Central memory CD4-positive, alpha-beta T cell (primary cell): ENCODE measurements at regions not wholly inside any gene's neighbourhood (a gene's known extent, or its start where the extent isn't known, plus 50 kb on each side); places are given as distances from the start of the nearest gene placed in this dataset.
"Not testable (repeated sequence)": the region's sequence is repeated elsewhere in the genome, so short reads cannot be mapped to it uniquely, and the experiment has no call there.

Experiments
- DNase-seq: peaks from one replicate; pipeline ENCODE4 v3.0.0; 2022

DNA sequence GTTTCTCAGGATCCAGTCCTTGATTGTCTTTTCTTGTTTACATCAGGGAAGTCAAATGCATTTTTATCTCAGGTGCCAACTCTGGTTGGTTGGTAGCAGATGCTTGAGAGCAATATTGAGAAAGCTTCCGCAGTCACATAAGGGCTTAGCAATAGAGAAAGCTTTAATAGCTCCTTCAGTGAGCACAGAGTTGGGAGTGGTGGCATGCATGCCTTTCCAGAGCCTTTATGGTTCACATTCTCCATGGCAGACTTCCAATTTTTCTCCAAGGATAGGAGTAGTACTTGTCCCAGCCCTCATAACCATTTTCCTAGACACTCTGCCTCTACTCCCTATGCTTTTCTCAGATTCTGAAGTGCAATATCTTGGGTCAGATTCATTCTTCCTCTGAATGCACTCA is 280.4 kb downstream of the AEBP2 start:
- DNase-seq, result no peak

GRCh38 chr12:19726122-19726521 is 286.8 kb downstream of the AEBP2 start:
- DNase-seq, result no peak

DNA sequence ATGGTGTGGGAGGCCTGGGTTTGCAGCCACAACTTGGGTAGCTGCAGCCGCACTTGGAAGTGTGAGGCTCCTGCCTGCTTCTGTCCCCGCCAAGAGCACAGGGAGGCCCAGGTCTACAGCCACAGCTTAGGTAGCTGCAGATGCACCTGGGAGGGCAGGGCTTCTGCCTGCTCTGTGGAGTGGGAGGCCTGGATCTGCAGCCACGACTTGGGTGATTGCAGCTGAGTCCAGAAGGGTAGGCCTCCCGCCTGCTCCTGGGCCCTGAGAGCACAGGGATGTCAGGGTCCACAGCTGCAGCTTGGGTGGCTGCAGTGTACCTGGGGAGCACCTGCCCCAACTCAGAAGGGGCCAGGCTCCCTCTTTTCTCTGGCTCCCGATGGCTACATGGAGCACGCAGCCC is 287.3 kb downstream of the AEBP2 start:
- no peak for DNase-seq

GRCh38 chr12:19737019-19737418 is 297.7 kb downstream of the AEBP2 start:
- DNase-seq, result no peak

GRCh38 chr12:19739195-19739776 is 300.0 kb downstream of the AEBP2 start:
- peak; percentile 9 for DNase-seq

GRCh38 chr12:19740472-19741131 is 301.3 kb downstream of the AEBP2 start:
- DNase-seq, result no peak

DNA sequence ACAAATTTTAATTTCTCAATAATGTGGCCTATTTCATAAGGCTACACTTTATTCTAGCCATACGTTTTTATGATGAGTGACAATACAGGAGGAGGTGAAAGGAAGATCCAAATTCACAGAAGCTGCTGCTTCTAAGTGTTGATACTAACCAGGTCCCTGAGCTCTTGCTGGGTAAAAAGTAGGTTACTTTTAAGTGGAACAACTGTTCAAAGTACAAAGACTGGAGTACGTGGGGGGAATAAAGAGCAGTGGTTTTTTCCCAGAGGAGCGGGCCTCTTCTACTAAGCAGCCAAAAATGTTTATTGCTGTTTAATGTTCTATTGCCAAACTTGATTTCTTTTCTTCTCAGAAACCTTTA is 301.8 kb downstream of the AEBP2 start:
- no peak for DNase-seq

DNA sequence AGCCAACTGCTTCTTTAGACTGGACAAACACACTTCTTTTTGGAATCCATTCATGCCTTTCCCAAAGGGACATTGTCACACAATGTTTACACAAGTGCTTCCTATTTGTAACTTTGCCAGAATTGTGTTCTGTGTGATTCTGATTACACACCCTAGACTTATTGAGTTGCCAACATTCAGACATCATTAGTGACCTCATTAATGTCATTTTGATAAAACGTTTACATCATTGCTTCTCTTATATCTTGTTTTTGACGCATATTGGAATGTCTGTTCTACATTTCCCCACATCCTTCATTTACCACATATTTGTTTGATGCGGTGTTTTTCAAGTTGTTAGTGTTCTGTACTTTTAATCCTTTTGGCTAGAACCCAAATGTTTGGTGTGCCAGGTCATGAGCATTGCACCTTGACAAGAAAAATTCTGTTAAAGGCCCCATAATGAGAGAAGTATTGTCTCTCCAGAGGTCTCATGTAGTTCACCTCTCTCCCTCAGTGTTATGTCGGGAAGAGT is 305.5 kb downstream of the AEBP2 start:
- peak; percentile 27 for DNase-seq

GRCh38 chr12:19746471-19746870 is 307.2 kb downstream of the AEBP2 start:
- DNase-seq, result no peak

GRCh38 chr12:19749906-19750574 is 310.7 kb downstream of the AEBP2 start:
- no peak for DNase-seq

DNA sequence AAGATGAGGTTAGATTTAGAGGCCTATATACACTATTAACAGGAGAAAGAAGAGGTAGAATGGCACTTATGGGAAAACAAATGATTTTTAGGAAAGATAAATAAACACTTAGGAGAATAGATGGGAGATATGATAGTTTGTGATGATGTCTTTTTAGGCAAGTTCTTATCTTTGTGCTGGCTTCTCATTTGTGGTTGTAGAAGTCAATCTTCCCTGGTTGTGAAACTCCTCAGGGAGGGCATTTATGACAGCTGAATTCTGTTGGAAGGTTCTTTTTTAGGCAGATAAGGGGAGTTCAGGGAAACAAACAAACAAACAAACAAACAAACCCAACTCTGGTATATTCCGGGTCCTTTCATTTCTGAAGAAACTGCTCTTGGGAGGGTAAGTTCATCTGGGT is 311.8 kb downstream of the AEBP2 start:
- DNase-seq, result no peak

- DNase-seq, result no peak
Measured at GRCh38 chr12:19752712-19753111, 313.4 kb downstream of the AEBP2 start.

- DNase-seq, result no peak
Measured at GRCh38 chr12:19755136-19755535, 315.8 kb downstream of the AEBP2 start.

DNA sequence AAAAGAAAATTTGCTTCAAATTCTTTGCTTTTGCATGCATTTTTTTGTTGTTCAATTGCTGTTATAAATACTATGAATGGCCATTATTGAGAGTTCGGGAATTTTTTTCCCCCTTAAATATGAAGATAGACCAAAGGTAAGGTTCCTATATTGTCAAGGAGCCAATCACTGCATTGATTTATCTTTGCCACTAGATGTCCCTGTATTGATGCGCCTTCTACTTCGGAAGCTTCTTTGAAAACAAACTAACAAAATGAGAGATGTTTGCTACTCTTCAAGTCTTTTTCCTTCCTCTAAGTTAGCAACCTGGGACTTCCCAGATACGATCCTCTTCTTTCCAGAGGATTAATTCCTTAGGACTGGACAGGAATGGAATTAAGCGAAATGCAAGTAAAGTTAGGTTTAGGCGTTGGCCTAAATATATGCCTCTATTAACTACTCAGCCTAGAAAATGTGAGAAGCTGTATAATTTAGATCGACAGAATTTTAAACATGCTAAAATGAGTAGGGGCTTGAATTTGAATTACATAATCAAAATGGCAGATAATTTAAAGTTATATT is 318.1 kb downstream of the AEBP2 start:
- peak; percentile 3 for DNase-seq

DNA sequence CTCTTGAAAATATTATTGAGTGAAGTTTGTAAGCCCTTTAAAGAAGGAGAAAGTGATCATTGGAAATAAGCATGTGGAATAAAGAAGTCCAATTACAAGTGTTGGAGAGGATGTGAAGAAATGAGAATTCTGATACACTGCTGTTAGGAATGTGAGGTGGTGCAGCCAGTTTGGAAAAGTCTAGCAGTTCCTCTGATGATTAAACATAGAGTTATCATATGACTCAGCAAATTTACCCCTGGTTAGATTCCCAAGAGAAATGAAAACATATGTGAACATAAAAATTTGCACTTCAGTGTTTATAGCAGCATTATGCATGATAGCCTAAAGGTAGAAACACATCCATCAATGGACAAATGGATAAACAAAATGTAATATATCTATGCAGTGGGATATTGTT is 319.9 kb downstream of the AEBP2 start:
- no peak for DNase-seq

- no peak for DNase-seq
Measured at GRCh38 chr12:19760611-19761010, 321.3 kb downstream of the AEBP2 start.

- no peak for DNase-seq
Measured at GRCh38 chr12:19761463-19761862, 322.2 kb downstream of the AEBP2 start.

- DNase-seq, result no peak
Measured at GRCh38 chr12:19763488-19763887, 324.2 kb downstream of the AEBP2 start.

DNA sequence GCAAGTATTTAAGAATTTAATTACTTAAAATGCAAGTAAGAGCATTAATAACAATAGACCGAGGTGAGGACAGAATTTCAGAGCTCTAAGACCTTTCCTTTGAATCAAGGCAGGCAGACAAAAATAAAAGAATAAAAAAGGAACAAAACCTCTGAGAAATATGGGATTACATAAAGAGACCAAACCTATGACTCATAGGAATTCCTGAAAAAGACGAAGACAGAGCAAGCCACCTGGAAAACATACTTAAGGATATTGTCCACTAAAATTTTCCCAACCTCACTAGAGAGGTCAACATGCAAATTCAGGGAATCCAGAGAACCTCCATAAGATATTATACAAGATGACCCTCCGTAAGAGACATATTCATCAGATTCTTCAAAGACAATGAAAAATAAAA is 325.1 kb downstream of the AEBP2 start:
- DNase-seq, result no peak

- no peak for DNase-seq
Measured at GRCh38 chr12:19771858-19772257, 332.6 kb downstream of the AEBP2 start.

- no peak for DNase-seq
Measured at GRCh38 chr12:19772776-19773175, 333.5 kb downstream of the AEBP2 start.

DNA sequence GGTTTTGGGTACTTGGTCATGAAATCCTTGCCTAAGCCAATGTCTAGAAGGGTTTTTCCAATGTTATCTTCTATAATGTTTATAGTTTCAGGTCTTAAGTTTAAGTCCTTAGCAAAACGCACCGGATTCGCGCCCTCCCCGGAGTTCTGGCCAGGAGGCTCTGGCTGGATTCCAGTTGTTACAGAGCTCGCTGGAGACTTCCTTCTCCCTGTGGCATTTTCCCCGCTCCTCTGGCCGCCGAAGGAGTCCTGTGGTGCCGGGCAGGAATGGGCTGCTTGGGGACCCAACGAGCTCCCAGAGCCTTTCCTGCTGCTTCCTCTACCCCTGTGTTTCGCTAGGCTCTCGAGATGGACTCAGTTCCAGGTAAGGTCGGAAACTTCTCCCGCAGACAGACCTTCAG is 335.9 kb downstream of the AEBP2 start:
- no peak for DNase-seq

GRCh38 chr12:19775976-19776375 is 336.7 kb downstream of the AEBP2 start:
- not testable (repeated sequence) for DNase-seq

DNA sequence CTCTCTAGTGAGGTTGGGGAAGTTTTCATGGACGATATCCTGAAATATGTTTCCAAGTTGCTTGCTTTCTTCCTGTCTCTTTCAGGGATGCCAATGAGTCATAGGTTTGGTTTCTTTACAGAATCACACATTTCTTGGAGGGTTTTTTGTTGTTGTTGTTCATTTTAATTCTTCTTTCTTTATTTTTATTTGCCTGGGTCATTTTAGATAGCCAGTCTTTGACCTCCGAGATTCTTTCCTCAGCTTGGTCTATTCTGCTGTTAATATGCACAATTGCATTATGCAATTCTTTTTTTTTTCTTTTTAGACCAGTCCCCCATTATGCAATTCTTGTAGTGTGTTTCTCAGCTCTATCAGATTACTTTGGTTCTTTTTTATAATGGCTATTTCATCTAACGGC is 338.9 kb downstream of the AEBP2 start:
- DNase-seq, result no peak
